ENCODE measurements at regions not wholly inside any gene's neighbourhood (a gene's known extent, or its start where the extent isn't known, plus 50 kb on each side); places are given as distances from the start of the nearest gene placed in this dataset.

GRCh38 chr15:46121441-46121840 lies 486.6 kb downstream of the SQOR start:
- H3K36me3 ChIP-seq, result no peaks in the 10 kb centered on the region
- intact Hi-C loops (cut with DNase I), result no loop called here
- ATAC-seq (no peak), DNase-seq (no peak)
- TF ChIP-seq CTCF (IDR thresholded peaks at IDR 0.05), result no peak
- no peaks in the 10 kb centered on the region for H3K27me3 ChIP-seq
- H3K4me1 ChIP-seq, result no peaks in the 10 kb centered on the region
- no peak overlapping the region for H3K27ac ChIP-seq
- H3K9me3 ChIP-seq, result peaks cover 0 to 35% (median 16%) of the 10 kb centered on the region in 11 donors
- H3K4me3 ChIP-seq, result no peak overlapping the region

- Histone ChIP-seq H3K4me3 (no peak overlapping the region), H3K36me3 (no peaks in the 10 kb centered on the region), H3K27ac (no peak overlapping the region), H3K27me3 (no peaks in the 10 kb centered on the region), H3K4me1 (no peaks in the 10 kb centered on the region), H3K9me3 (peaks cover 0 to 55% (median 16%) of the 10 kb centered on the region in 11 donors)
- no peak for TF ChIP-seq CTCF (IDR thresholded peaks at IDR 0.05)
- ATAC-seq (no peak), DNase-seq (no peak)
- intact Hi-C loops (cut with DNase I), result no loop called here
- 81 to 83% methylated on average over 3 of the region's 3 CpGs for WGBS, 2 donors
These were observed 491.8 kb downstream of the SQOR start for GRCh38 chr15:46126581-46126980.

- H3K27ac ChIP-seq, result no peak overlapping the region
- WGBS, 2 donors, result 53 to 89% methylated on average over 3 of the region's 3 CpGs
- no peaks in the 10 kb centered on the region for H3K4me1 ChIP-seq
- TF ChIP-seq CTCF (IDR thresholded peaks at IDR 0.05), result no peak
- no peak for DNase-seq
- no peaks in the 10 kb centered on the region for H3K27me3 ChIP-seq
- no peak overlapping the region for H3K4me3 ChIP-seq
- intact Hi-C loops (cut with DNase I), result no loop called here
- H3K36me3 ChIP-seq, result no peaks in the 10 kb centered on the region
- peaks cover 0 to 53% (median 15%) of the 10 kb centered on the region in 11 donors for H3K9me3 ChIP-seq
- ATAC-seq, result no peak
These were observed 492.6 kb downstream of the SQOR start for GRCh38 chr15:46127361-46127874.

DNA sequence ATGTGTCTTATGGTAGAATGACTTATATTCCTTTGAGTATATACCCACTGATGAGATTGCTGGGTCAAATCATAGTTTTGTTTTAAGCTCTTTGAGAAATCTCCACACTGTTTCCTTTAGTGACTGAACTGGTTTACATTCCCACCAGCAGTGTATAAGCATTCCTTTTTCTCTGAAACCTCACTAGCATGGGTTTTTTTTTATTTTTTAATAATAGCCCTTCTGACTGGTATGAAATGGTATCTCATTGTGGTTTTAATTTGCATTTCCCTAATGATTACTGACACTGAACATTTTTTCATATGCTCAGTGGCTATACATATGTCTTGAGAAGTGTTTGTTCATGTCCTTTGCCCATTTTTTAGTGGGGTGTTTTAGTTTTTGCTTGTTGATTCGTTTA lies 494.3 kb downstream of the SQOR start:
- no peaks in the 10 kb centered on the region for H3K36me3 ChIP-seq
- no peaks in the 10 kb centered on the region for H3K27me3 ChIP-seq
- WGBS, 2 donors, result 84 to 86% methylated on average over 1 of the region's 1 CpG
- TF ChIP-seq CTCF (IDR thresholded peaks at IDR 0.05), result no peak
- H3K4me1 ChIP-seq, result no peaks in the 10 kb centered on the region
- ATAC-seq (no peak), DNase-seq (no peak)
- H3K9me3 ChIP-seq, result peaks cover 0 to 42% (median 4%) of the 10 kb centered on the region in 11 donors
- no peak overlapping the region for H3K27ac ChIP-seq
- no peak overlapping the region for H3K4me3 ChIP-seq
- intact Hi-C loops (cut with DNase I), result no loop called here

Measured in heart right ventricle (tissue), 16 donors.